ENCODE measurements at regions not wholly inside any gene's neighbourhood (a gene's known extent, or its start where the extent isn't known, plus 50 kb on each side); places are given as distances from the start of the nearest gene placed in this dataset.
"Not testable (repeated sequence)": the region's sequence is repeated elsewhere in the genome, so short reads cannot be mapped to it uniquely, and the experiment has no call there.

DNA sequence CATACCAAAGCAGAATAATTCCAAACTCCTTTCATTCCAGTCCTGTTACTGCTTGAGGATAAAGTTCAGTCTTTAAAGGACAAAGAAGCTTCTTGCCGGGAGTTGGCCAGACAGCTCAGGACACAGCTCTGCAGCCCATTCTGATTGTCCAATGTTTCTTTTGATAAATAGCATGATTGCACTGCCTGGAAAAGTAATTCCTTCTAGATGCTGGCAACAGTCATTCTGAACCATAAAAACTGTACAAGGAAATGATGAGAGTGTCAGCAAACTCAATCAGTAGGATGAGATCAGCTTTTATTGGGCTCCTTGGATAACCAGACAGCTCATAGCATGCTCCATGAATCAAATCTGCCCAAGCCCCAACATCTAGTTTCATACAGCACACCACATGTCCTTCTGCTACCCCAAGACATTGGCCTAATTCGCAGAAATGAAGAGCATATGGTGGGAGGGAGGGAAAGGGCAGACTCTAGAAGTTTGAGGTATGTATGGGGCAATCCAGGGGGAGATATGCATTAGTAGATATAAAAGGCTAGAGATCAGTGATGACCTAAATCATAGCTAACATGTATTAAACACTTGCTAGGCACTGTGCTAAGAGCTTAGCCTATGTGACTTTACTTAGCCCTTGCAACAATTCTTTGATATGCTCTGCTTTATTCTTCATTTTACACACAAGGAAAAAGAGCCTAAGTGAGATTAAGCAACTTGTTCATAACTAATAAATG is 219.9 kb upstream of the NREP start:
- peak; percentile 26 for DNase-seq (ENCODE audit: low read depth)

DNA sequence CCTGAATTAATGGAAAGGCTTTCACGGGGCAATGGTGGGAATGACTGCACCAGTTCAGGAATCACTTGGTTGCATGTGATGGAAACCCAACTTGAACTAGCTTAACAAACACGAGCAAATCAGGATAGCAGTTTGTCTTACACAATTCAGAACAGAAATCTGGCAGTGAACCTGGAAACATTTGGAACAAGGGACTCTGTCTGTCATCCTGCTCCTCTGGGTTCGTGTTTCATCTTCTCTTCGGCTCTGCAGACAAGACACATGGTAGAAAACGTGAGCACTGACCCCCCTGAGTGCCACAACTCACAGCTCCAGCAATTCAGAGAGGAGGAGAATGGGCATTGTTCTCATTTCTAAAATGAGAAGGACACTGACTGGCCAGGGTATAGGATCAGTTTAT is 218.1 kb upstream of the NREP start:
- peak; percentile 66 for DNase-seq (ENCODE audit: low read depth)

DNA sequence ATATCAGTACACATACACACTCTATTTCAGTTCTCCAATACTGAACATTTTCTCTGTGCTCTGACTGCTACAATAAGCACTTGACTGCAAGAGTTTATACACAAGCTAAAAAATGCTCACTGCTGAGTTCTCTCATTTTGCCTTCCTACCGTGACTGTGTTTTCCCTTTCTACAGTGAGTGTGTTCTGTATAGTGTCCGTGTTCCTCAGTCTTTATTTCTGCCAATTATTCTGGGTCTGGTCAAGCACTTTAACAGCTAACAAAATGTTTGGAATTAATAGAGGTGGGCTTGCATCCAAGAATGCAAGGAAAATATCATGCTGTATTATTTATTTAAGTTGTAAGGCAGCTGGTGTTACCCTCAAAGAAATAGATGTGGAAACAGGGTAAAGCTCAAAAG is 217.0 kb upstream of the NREP start:
- DNase-seq (ENCODE audit: low read depth): peak; percentile 6

DNA sequence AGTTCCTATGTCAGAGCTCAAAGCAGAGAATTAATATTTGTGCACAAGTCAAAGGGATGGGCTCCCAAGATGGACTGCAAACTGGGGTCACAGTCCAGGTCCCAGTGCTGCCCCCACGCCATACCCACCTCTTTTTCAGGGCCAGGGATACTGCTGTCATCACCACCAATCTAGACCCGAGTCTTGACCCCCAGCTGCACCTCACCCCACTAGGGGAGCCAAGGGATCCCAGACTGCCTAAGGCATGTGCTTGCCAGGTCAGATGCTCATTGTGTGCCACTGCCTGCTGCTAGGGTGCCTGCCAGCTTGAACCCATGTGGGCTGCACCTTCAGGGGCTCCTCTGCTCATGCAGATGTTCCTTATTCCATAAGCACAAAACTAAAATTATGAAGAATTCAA is 215.6 kb upstream of the NREP start:
- DNase-seq (ENCODE audit: low read depth): no peak

DNA sequence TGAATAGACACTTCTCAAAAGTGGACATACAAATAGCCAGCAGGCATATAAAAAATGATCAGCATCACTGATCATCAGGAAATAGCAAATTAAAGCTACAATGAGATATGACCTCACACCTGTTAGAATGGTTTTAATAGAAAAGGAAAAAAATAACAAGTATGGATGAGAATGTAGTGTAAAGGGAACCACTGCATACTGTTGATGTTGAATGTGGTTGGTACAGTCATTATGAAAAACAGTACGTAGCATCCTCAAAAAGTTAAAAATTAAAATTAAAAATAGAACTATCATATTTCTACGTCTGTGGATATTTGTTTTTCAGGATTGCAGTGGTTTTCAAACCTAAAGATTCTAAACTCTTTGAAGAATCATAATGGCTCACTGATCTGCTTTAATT is 215.1 kb upstream of the NREP start:
- no peak for DNase-seq (ENCODE audit: low read depth)

DNA sequence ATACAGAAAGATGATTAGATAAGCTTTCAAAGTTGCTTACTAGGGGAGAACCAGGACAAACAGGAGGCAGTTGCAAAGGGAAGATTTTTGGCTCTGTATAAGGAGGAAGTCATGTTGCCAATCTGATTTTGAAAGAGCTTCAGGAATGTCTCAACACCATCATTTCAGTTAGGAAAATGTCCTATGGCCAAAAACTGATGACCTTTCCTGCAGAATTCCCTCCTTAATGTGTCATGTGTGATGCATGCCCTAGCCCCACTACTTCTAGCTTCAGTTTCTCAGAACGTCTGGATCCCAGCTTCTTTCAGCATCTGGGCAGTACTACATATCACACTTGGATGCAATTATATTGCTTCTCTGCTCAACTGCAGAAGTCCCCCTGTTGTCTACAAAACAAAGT is 211.5 kb upstream of the NREP start:
- peak; percentile 80 for DNase-seq (ENCODE audit: low read depth)

DNA sequence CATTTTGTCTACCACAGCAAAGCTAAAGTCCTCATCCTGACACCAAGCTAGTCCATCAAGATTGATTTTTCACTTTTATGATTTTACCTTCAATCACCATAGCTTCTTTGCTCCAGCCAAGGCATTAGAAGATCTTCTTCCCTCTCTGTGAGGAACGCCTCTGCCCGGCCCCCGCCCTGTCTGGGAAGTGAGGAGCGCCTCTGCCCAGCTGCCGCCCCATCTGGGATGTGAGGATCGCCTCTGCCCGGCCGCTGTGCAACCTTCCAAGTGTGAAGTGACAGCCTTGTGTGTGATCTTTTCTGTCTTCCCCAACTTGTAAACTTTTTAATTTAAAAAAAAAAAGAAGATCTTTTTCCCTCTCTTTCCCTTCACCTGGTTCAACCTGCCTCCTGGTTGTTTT is 210.5 kb upstream of the NREP start:
- DNase-seq (ENCODE audit: low read depth): no peak

DNA sequence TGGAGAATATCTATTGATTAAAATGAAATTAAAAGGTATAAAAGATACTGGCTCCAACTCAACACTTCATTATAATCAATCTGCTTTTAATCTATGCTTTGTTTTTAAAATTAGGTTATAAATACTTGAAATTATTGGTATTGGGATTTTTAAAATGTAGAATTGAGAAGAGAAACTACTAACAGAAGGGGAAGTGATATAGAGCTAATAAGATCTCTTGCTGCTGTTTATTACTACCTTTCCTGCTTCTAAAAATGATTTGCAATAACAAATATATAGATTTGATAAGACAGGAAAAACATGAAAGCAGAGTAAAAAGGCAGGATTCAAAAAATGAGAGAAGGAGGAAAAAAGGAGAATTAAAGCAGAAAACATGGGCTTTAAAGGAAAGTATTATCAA is 209.3 kb upstream of the NREP start:
- no peak for DNase-seq (ENCODE audit: low read depth)

DNA sequence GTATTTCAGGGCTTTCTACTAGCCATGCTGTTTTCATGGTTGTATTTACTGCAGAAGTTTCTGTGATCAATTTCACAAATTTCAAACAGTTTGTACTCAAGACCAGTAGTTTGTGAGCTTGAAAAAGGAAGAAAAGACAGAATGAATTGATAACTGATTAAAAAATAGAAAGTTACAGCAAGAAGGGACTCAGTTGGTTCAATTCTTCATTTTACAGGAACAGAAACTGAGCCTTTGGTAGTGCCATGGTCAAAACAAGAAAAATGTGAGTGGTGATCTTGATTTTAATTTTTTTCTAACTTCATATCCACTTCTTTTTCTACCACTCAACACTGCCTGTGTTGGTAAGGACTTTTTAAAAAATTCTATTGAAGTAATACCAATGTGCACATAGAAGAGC is 206.6 kb upstream of the NREP start:
- no peak for DNase-seq (ENCODE audit: low read depth)

DNA sequence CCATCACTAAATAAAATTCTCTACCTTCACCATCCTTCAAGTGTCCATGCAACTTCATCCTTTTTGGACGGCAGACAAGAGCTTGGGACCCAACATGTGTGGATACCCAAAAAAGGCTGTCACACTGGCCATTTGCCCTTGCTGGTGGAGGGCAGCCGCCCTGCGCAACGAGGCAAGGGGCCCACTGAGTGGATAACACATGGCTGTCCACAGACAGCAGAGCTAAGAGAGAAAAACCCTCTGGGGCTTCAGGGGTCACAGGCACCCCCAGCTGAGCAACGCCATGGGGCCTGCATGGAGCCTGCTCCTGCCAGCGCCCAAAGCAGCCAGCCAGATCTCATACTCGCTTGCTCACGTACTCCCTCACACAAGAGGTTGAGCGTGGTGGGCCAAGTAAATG is 205.9 kb upstream of the NREP start:
- no peak for DNase-seq (ENCODE audit: low read depth)

DNA sequence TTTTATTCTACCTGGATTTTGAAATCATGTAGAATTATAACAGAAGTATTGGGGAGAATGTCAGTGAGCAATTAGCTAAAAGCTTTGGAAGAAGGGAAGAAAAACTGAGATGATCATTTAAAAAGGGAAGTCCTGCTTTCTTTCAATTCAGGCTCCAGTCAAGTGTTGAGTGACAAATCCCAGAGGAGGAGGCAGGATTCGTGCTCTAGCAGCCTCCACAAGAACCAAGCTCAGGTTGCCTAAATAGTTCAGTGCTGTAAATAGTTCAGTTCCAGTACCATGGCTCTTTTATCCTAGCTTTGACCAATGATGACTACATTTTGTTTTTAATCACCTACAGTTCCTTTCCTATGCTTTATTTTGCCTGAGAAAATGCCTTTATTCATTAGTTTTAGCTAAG is 204.9 kb upstream of the NREP start:
- DNase-seq (ENCODE audit: low read depth): no peak

DNA sequence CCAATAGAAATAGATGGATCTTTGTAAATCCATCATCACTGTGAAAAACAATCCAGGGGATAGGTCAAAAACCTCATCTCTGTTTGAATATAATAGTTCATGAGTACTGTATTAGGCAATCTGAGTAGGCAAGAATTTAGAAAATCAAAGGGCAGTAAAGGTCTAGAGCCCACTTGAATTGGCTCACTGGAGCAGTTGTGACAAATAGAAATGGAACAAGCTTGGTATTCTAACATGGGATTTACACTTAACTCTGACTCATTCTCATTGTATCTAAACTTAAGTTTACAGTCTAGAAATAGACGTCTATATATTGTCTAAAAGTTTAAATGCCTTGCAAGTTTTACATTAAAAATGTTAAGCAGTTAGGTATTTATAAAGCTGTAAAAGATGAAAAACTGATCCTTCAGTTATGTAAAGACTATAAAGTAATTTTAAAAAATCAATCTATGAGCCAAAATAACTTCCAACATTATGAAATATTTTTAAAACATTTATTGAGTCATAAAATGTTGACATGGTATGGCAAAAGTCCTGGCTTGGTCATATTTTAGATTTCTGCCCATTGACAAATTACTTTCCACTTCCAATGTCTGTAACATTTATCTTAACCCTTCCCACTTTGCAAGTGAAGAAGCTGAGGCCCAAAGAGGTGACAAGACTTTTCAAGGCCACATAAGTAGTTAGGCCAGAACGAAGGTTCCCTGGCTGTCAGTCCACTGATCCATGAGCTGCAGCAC is 203.7 kb upstream of the NREP start:
- DNase-seq (ENCODE audit: low read depth): peak; percentile 40

DNA sequence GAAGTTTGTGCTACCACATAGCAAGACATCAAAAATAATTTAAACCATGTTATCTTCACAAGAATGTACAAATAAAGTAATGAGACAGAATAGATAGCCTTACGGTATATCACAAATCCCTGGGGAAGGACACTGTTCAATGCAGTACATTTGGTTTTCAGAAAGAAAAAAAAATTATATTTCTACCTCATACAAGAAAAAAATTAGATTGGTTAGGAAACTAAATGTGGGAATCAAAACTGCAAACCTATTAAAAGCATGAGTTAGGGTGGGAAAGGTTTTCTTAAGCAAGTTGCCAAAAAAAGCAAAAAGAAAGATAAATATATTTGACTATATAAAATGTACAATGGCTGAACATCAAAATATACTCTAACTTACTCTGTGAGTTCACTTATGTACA is 201.9 kb upstream of the NREP start:
- DNase-seq (ENCODE audit: low read depth): no peak

DNA sequence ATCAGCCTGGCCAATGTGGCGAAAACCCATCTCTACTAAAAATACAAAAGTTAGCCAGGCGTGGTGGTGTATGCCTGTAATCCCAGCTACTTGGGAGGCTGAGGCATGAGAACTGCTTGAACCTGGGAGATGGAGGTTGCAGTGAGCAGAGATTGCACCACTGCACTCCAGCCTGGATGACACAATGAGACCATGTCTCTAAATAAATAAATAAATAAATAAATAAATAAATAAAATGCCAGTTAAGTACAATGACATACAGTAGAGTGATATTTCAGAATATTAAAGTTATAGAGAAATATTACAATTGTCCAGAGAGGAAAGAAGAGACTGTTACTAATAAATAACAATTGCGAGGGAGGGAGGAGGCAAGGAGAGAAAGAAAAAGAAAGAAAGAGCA is 199.8 kb upstream of the NREP start:
- DNase-seq (ENCODE audit: low read depth): not testable (repeated sequence)

DNA sequence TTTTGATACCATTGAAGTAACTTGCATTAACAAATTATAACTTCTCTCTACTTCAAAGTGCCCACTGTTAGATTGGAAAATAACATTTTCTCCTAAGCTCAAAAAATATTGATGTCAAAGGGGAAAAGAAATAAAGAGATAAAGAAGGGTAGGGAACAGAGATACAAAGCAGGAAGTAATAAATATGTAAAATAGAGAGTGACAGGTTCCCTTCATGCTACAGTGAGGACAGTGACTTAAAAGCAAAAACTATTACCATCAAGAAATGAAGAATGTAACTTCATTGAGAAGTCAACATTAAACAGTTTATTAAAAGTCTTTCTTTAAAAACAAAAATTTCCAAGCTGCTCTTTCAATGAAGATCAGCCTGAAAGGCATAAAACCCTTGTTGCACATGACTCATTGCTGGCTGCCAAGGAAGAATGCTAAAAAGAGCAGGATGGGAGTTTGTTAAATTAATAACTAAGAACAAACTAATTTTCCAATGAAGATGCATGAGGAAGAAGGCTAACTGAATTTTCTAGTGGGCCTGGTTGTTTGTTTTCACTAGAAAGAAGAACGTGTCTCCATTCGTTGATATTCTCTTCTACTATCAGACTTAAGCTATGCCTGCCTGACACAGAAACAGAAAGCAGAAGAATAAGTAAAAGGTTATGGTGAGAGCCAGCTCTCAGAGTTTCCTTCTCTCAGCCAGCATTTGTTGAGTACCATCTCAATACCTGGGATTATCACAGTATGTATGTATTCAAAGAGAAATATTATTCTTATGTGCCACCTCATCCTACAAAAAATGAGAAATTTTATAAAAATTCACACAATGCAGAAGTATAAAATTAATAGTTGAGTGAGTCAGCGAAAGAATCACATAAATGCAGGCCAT is 197.8 kb upstream of the NREP start:
- no peak for DNase-seq (ENCODE audit: low read depth)

DNA sequence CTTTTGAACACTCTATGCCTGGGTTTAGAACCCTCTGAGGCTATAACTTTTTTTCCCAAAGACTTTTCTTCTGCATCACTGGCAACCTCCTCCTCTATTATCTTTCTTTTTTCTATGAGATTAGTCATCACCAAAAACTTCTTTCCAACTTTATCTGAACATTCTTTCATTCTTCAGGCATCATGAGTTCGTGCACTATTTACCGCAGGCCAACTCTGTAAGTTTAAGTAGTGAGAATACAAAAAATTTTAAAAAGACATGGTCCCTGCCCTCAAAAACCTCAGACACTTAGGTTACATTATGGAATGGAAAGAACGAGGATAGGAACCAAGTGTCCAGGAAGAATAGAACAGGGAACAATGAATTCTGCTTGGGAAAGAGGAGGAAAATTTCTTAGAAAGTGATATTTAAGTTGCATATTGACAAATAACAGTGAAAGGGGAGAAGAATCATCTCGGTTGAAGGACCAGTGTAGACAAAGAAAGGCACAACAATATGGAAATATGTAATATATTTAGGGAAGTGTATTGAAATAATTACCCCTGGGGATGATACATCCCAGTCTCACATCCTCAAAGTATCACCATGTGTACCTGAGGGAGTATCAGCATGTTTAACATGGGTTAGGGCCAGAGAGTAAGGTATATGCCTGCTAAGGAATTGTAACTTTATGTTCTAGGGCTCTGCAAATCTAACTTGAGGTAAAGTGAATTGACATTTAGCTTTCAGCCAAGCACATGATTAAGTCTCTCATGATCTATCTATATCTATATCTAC is 196.5 kb upstream of the NREP start:
- no peak for DNase-seq (ENCODE audit: low read depth)

DNA sequence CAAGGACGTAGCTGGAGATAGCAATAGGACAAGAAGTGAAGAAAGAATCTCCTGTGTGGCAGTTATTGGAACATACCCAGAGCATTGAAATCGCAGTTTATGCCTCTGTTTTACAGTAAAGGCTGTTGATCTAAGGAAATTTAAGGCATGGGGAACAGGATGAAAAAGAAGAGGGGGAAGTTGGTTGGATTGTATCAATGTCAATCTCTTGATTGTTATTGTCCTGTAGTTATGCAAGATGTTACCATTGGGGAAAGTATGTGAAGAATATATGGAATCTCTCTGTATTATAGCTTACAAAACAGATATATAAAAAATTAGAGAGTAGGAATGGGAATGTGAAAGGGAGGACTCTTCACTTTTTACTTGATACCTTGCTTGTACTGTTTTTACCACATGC is 195.6 kb upstream of the NREP start:
- DNase-seq (ENCODE audit: low read depth): no peak

DNA sequence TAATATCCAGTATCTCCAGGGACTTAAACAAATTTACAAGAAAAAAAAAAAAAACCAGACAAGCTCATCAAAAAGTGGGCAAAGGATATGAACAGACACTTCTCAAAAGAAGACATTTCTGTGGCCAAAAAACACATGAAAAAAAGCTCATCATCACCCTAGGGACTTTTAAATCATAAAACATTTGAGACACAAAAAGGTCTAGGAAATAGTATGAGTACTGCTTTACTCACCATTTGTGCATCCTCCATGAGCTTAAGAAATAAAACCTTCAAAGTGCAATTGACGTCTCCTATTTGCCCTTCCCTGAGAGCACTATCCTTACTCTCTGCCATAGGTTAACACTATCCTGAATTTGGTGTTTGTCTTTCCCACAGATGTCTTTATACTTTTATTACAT is 193.7 kb upstream of the NREP start:
- DNase-seq (ENCODE audit: low read depth): no peak

DNA sequence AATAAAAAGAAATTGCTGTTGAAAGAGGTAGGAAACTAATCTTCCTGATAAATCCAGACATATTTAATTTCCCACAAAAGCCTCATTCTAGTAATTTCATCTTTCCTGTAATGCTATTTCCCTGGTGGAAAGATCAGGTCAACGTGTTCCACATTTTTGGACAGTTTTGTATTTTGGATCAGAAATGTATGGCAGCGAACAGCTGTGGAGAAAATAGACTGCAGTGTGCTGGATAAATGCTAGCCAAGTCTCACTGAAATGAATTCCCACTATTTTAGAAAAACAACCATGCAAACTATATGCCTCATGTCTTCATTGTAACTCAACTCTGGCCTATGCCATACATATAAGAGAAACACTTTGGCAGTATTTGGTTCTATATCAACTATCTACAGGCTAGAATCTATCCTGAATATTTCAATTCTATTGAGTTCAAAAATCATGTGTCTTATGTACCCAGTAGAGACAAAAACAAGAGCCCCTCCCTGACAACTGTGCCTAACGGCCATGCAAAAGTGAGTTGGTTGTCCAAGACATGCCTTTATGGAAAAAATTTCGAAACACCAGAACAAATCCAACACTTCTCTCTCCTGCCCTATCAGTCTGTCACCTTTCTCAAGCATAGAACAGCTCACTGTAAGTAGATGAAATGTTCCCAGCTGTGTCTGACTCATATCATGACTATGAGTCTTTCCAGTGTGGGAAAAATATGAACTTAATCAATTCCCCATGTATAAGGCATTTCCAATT is 191.3 kb upstream of the NREP start:
- DNase-seq (ENCODE audit: low read depth): peak; percentile 88

DNA sequence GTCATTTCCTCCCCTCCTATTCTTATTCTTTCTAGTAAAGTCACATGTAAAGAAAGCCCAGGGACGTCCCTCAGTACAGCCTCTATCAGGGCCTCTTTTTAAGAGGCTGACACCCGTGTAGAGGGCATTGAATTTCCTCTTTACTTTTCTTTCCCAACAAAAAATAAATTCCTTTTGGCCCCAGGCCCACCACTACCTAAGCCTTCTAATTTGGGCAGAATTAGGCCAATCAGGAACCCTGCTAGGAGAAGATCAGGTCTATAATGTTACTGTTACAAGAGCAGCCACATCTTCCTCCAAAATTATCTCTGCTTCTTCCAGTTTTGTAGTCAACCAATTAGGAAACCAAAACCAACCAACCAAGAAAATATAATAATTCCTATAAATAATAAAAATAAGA is 189.6 kb upstream of the NREP start:
- no peak for DNase-seq (ENCODE audit: low read depth)

DNA sequence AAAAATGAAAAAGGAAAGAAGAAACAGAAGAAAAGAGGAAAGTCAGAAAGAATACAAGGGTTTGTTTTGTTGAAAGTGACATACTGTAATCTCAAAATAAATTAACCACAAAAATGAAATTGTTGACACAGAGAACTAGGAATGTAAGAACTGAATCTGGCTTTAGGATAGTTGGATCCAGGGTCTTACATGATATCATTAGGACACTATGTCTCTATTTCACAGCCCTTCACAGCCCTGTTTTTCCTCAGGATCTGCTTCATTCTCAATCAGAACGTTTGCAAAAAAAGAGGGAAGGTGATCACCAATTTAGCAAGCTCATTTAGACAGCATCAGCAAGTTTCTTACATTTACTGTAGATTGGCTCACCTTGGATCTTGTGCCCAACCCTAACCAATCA is 188.5 kb upstream of the NREP start:
- DNase-seq (ENCODE audit: low read depth): peak; percentile 19
